ENCODE measurements at regions not wholly inside any gene's neighbourhood (a gene's known extent, or its start where the extent isn't known, plus 50 kb on each side); places are given as distances from the start of the nearest gene placed in this dataset.

GRCh38 chr3:36282766-36283165 is 97.5 kb upstream of the STAC start:
- no peak for DNase-seq (ENCODE audit: low spot score)

- no peak for DNase-seq (ENCODE audit: low spot score)
Observed at GRCh38 chr3:36295296-36295695, 85.0 kb upstream of the STAC start.

- DNase-seq (ENCODE audit: low spot score) = no peak
Observed at GRCh38 chr3:36297195-36297594, 83.1 kb upstream of the STAC start.

GRCh38 chr3:36298188-36298587 is 82.1 kb upstream of the STAC start:
- no peak for DNase-seq (ENCODE audit: low spot score)

- DNase-seq (ENCODE audit: low spot score) = no peak
Observed at GRCh38 chr3:36302158-36302509, 78.2 kb upstream of the STAC start.

- no peak for DNase-seq (ENCODE audit: low spot score)
Observed at GRCh38 chr3:36302626-36303025, 77.7 kb upstream of the STAC start.

GRCh38 chr3:36303286-36303685 is 77.0 kb upstream of the STAC start:
- DNase-seq (ENCODE audit: low spot score) = no peak

- DNase-seq (ENCODE audit: low spot score) = no peak
Observed at GRCh38 chr3:36305929-36306520, 74.3 kb upstream of the STAC start.

GRCh38 chr3:36309092-36309491 is 71.2 kb upstream of the STAC start:
- no peak for DNase-seq (ENCODE audit: low spot score)

GRCh38 chr3:36312351-36312750 is 68.0 kb upstream of the STAC start:
- DNase-seq (ENCODE audit: low spot score) = no peak

- DNase-seq (ENCODE audit: low spot score) = no peak
Observed at GRCh38 chr3:36317915-36318314, 62.4 kb upstream of the STAC start.

- DNase-seq (ENCODE audit: low spot score) = no peak
Observed at GRCh38 chr3:36318621-36319200, 61.6 kb upstream of the STAC start.

- no peak for DNase-seq (ENCODE audit: low spot score)
Observed at GRCh38 chr3:36319680-36320079, 60.6 kb upstream of the STAC start.
